Epidermal melanocyte (primary cell): ENCODE measurements at regions not wholly inside any gene's neighbourhood (a gene's known extent, or its start where the extent isn't known, plus 50 kb on each side); places are given as distances from the start of the nearest gene placed in this dataset.

Source experiments
- DNase-seq: peaks from one replicate; pipeline ENCODE4 v3.0.0; 2011; ENCODE audit warnings: low spot score; ENCODE audit not compliant: insufficient read length

DNA sequence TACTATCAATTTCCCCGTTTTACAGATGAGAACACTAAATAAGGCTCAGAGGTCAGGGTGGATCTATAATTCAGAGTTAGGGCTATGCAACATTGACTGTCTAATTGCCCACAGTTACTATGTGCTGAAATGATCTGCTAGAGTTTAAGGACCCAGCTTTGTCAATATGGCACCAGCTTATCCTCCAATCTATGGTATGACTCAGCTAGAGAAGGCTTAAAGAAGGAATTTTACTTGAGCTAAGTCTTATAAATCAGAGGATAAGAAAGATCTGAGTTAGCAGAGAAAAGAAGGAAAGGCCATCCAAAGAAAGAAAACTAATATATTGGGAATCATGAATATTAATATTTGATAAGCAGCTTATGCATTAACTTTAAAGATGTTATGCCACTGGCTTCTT lies 78.1 kb downstream of the ASB9 start:
- no peak for DNase-seq

DNA sequence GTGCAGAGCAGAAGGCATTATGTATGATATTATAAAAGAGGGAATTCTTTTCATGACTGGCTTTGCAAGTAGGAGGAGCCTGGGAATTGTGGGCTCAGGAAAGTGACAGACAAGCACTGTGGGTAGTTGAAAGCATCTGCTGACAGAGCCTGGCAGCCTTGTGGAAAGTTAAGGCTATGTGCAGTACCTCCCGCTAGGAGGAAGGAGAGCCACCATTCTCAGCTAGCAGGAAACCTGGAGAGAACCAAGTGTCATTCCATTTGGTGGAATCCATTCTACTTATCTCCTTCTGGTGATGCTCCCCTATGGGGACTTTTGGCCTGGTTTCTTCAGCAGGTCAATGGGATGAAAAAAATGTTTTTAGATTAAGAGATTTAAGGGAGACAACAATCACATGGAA lies 81.8 kb downstream of the ASB9 start:
- no peak for DNase-seq

DNA sequence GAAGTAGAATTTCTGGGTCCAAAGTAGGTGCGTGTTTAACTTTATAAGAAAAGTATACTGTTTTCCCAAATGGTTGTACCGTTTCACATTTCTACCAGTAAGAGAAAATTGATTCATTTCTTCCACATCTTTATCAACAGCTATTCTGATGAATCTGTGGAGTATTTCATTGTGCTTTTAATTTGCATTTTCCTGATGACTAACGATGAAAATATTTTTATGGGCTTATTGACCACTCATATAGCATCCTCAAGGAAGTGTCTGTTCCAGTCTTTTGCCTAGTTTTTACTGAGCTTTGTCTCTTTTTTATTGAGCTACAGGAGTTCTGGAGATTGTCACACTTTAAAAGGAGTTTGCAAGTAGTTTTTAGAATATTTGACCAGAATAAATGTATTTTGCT lies 92.6 kb downstream of the ASB9 start:
- DNase-seq: no peak

DNA sequence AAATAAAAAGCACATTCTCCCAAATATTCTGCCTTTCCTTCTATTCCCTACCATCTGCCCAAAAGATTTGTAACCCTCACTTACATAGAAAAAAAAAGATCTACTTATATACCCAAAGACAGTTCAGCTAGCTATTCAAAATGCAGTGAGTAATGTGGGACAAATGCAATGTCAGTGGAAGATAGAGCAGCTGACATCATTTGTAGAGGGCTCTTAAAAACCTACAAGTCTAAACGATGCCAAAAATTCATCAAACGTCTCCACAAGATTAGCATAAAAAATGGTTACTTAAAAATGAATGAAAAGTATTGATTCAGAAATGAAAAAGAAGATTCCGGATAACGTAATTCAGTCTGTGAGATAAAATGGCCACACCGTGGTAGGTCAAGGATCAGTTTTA lies 96.5 kb downstream of the ASB9 start:
- no peak for DNase-seq

DNA sequence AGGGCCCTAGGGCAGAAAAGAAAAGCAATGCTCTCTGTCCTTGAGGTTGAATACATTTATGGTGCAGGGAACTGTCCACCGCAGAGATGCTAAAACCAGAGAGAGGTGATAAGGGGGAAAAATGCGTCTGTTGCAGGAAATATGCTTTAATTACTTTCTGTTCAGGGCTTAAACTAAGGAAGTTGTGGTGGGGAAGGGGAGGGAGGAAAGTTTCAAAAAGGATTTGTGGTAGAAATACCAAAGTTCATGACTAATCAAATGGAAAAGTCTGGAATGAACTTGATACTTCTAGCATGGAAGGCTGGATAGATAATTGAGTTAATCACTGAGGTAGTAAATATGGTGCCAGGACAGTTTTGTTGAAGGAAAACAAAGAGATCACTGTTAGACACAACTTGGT lies 99.0 kb downstream of the ASB9 start:
- DNase-seq: no peak

DNA sequence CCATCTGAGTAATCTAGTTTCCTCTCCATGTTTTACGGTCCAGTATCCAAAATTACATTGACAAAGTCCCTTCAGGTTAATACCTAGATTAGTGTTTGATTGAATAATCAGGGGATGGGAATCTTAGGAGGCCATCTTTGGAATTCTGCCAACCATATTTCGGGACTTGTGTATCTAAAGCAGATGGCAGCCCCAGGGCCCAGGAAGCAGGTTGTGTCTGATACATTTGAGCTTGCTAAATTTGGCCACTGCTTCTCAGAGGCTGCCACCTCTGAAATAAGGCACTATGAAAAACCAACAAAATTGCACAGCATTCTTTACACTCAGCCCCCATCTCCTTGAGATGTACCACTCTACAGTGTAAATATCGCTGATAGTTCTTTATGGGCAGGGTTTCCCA lies 102.1 kb downstream of the ASB9 start:
- DNase-seq: no peak

DNA sequence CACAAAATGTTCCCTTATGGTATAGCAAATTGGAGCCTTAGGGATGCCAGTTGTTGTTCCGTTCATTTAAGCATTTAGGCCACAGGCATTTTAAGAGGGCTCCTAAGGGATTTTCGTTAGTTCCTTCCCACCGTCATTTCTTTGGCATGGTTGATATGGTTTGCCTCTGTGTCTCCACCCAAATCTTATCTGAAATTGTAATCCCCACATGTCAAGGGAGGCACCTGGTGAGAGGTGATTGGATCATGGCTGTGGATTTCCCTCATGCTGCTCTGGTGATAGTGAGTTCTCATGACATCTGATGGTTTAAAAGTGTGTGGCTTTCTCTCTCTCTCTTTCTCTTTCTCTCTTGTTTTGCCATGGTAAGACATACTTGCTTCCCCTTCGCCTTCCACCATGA lies 104.1 kb downstream of the ASB9 start:
- no peak for DNase-seq

DNA sequence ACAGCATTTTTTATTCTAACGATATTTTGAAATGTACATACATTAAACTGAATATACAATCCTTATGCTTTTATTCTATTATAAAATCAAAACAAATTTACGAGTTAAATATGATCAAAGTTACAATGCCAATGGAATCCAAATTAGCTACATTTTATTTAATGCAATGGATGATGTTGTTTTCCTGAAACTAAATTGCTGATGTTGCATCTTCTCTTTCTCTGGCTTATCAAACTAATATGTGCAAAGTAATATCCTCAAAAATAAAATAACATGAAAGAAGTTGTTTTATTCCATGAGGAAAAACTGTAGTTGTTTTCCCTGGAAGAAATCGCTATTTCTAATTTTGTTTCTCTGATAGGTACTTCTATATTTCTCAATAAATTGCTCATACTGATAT lies 106.8 kb downstream of the ASB9 start:
- DNase-seq: no peak

DNA sequence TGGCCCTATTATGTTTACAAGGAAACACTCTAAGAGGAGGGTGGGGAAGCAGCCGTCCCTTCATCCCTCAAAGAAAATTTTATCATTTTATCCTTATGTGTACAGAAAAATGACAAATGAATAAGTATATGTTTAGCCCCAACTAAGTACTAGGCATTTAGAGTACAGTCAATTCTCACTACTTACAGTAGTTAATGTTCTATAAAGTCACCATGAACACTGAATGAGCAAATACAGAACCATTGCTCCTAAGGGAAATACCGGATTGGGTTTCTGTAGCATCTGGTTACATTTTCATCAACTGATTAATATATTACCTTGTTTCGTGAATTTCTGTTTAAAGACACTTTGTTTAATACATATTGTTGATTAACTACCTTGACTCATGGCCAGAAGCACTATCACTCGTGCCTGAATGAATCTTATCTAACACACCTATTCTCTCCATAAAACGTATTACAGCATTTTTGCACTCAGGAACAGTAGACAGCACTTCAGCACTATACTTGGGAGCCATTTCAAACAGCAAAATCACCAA lies 109.3 kb downstream of the ASB9 start:
- DNase-seq: no peak

DNA sequence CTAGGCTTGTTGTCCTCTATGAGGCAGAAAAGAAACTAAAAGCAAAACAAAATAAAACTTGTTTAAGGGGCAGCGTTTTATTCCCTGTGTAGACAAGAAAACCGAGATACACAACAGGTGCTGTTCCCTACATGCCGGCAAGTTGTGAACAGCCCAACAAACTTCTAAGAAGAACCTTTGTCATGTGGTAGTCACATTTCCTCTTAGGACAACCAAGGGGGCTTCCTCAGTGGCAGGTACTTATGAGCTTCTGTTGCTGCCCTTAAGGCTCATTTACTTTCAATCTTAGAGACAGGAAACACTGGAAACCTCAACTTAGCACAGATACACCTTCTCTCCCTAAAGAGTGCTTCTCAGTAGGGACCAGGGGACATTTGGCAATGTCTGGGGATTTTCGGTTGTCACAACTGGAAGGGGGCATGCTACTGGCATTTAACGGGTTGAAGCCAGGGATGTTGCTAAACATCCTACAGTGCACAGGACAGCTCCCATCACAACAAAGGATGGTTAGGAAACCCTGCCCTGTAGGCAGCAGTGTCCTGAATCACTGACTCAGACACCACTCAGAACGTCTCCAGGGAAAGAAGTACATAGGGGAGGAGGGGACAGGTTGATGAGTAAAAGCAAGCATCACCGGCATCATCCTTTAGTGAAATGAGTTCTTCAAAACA lies 111.0 kb downstream of the ASB9 start:
- DNase-seq: no peak

DNA sequence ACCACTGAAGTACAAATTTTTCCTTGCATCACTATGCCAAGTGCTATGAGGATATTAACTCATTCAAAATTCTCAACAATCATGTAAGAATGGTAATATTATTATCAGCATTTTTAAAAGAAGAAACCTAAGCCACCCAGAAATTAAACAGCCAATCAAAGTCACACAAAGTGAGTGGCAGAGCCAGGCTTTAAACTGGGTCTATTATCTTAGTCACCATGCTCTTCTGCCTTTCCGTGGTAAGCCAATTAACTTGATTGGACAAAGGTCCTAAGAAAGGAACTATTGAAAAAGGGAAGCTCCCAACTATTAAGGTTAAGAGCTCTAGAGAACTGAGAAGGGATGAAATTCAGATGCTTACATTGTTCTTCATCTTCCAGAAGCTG lies 111.5 kb downstream of the ASB9 start:
- DNase-seq: no peak

DNA sequence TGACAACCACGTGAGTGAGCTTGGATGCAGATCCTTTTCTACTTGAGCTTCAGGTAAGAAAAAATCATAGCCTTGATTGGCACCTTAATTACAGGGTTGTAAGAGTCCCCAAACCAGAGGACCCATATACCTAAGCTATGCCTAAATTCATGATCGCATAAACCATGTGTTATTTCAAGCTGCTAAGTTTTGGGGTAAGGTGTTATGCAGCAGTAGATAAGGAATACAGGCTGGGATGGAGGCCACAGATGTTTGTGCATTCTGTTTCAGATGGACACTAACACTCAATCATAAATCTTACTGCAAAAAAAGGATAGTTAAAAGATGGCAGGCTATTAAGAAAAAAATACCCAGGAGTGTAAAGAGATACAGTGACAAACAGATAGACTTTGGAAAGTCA lies 112.3 kb downstream of the ASB9 start:
- DNase-seq: no peak

DNA sequence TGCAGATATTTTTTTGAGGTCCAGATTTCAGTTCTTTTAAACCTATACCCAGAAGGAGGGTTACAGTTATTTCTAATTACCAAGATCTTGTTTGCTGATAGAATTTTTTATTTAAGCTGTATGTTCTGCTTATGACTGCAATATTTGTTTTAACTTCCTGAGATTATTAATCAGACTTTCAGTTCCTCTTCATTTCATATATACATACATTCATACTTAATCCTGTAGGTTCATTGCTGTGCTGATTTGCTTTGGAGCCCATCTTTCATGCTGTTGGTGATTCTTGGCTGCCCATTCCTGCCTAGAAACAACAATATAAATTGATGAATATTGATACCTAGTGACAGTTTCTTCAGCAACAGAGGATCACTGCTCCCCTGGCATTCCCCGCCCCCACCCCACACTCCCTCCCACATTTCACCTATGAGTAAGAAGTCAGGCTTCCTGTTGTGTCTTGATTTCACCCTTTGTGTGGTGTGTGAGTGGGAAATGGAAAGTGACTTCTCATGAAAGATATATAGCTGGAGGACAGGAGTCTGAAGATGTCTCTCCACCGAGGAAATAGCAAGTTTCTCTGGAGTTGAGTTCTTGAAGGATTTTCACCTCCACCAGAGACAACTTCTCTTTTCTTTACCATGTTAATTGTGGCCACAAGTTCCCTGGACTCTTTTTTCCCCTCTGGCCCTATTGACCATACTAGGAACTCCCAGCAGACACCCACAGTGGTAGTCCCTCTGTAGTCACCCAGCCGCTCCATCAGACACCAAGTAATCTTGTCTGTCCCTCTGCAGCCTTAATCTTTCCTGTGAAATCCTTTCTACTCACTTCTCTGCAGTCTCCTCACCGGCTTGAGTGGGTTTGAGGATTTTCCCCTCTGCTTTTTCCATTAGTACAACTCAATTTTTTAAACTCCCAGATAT lies 118.4 kb downstream of the ASB9 start:
- DNase-seq: no peak

DNA sequence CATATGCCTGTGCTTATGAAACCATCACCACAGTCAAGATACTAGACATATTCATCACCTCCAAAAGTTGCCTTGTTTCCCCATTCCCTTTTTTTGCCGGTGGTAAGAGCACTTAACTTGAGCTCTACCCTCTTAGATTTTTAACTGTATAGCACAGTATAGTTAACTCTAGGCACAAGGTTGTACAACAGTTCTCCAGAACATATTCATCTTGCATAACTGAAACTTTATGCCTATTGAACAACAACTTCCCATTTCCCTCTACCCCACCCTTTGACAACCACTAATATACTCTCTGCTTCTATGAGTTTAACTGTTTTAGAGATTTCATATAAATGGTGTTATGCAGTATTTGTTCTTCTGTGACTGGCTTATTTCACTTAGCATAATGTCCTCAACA lies 119.3 kb downstream of the ASB9 start:
- DNase-seq: no peak

DNA sequence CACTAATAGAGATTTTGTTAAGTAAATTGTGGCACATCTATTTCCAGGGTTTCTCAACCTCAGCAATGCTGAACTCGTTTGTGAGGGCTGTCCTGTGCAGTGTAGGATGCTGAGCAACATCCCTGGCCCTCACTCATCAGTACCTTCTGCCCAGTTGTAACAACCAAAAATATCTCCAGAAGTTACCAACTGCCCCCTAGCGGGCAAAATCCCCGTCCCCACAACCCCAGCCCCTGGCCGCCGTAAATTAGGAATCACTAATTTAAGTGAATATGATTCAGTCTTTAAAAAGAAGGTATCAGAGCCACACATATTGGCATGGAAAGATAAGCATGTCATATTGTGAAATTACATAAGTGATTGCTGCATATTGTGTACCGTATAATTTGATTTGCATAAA lies 123.4 kb downstream of the ASB9 start:
- no peak for DNase-seq

DNA sequence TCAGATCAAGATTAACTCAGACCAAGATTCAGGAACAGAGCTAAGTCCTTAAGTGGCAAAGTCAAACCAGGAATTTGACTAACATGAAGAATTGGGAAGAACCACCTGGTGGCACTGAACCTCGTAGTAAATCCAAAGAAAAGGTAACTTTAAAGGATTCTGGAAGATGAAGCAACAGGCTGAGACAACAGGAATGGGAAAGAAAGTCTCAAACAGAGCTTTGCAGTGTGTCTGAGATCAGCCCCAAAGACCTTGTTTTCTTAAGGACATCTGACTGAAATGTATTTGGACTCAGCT lies 126.1 kb downstream of the ASB9 start:
- no peak for DNase-seq

DNA sequence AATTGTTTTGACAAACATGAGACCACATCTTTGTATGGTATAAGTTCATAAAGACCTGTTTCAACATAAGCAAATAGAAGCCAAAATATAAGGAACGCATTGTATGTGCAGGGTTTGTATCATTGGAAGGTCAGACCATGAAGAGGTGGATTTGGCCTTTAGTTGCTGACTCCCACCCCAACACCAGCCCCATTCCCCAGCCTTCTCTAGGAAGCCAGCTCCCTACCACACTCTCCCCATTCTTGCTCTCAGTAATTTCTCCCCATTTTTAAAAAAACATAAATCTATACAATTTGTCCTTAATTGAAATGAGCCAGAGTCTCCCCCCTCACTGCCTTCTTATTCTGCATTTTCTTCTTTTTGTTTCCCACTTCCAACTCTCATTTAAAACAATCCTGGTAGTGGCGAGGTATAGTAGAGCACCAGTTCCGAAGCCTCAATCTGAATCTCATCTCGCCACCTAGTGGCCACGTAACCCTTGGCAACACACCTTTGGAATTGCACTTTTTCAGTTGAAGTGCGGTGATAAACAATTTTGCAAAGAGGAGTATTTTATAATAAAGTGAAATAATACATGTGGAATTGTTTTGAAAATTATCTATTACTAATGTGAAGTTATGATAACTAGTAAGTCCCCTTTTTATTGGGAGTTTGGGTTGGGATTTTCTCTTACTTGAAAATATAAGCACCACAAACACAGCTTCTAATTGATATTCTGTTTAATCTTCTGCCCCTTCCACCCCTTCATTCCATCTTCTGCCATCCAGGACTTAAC lies 126.6 kb downstream of the ASB9 start:
- no peak for DNase-seq

DNA sequence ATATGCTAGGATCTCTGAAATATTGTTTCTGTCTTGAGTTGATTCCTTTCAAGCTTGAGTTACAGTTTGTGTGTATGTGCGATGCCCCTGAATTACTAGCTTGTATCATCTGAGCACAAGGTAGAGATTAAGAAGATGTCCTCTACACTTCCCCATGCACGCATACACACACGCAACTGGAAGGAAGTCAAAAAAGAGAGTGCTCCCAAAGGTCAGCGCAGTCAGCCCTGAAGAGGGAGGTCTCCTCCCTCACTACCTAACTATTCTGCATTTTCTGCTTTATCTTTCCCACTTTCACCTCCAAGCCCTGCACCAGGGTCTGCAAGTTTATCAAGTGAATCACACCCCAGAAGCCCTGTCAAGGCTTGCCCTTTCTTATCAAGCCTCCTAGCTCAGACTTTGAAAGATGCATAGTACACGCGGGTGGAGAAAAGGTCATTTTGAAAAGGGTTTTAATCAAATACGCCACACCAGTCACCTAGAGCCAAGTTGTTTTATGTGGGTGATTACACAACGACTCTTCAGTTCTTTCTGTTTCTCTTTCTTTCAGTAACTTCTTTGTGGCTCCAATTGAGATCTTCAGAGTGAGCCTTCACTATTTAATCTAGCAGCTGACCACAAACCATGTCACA lies 127.7 kb downstream of the ASB9 start:
- DNase-seq: no peak

DNA sequence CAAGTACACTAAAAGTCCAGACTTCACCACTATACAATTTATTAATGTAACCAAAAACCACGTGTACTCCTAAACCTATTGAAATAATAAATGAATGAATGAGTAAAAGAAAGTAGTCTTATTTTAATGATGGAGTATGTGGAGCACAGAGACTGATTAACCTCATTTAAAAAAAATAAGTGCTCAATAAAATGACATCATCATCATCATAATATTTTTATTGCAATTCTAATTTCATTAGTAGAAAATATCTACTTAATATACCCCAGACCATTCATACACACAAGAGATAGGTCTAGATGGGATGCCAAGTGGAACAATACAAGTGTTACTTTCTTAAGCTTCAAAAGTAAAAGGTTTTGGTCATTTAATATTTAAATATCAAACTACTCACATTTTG lies 133.1 kb downstream of the ASB9 start:
- DNase-seq: no peak

DNA sequence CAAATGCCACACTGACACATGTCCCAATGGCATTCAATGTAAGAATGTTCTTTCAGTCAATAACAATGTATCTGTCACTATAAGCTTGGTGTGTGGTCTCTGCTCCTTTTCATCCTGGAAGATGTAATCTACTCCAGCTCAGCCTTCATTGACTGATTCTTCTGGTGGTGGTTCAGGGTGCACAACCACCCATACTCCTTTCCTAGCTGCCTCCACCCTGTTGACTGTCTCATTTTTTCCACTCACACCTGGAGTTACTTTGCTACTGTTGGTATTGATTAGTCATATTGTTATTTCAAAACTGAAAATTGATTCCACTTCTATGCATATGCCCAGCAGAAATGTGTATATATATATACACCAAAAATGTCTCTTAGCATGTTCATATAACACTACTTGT lies 140.5 kb downstream of the ASB9 start:
- DNase-seq: no peak

DNA sequence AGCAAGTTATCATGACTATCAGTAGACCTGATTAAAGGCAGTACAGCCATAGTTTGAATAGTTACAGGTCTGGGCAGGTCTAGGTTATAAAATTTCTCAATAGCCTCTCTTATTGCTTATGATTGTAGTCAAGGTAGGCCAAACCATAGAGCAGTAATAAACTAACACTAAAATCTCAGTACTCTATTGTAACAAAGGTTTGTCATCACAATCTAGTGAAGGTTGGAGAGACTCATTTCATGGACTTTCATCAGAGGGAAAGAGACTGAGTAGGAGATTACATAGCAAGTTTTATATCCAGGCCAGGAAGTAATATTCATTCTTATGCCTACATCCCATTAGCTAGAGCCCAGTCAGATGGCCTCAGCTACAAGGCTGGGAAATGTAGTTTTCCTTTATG lies 141.0 kb downstream of the ASB9 start:
- DNase-seq: no peak

DNA sequence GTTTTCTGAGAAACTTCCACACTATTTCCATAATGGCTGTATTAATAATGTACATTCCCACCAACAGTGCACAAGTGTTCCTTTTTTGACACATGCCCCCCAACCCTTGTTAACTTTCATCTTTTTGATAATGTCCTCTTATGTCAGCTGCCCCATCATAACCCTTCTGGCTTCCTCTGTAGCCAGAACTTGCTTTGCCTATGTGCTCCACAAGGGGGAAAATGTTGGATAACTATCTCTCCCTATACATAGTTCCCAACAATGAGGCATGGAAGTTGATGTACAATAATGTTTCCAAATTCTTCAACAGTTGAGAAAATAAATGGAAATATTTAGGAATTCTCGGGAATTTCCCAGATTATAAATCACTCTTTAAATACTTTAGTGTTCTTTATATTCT lies 142.9 kb downstream of the ASB9 start:
- no peak for DNase-seq
